NCI-H1417 (cell line): ENCODE measurements at regions not wholly inside any gene's neighbourhood (a gene's known extent, or its start where the extent isn't known, plus 50 kb on each side); places are given as distances from the start of the nearest gene placed in this dataset.

Experiments
- DNase-seq, 3 experiments: peaks; one replicate each; lab custom pipeline; 2025; lab: John Stamatoyannopoulos, UW

GRCh38 chr21:39105341-39105765 lies 77.9 kb downstream of the PSMG1 start:
- DNase-seq, result no peak

GRCh38 chr21:39104911-39105310 lies 78.3 kb downstream of the PSMG1 start:
- DNase-seq, result no peak

GRCh38 chr21:39103689-39104088 lies 79.6 kb downstream of the PSMG1 start:
- DNase-seq, result no peak

GRCh38 chr21:39099859-39100258 lies 83.4 kb downstream of the PSMG1 start:
- no peak for DNase-seq

- peak in 2 of 3 experiments; percentile 15 to 73 for DNase-seq
These were observed 84.5 kb downstream of the PSMG1 start for GRCh38 chr21:39098696-39099200.

GRCh38 chr21:39097981-39098380 lies 85.3 kb downstream of the PSMG1 start:
- peak in 1 of 3 experiments; percentile 48 for DNase-seq

DNA sequence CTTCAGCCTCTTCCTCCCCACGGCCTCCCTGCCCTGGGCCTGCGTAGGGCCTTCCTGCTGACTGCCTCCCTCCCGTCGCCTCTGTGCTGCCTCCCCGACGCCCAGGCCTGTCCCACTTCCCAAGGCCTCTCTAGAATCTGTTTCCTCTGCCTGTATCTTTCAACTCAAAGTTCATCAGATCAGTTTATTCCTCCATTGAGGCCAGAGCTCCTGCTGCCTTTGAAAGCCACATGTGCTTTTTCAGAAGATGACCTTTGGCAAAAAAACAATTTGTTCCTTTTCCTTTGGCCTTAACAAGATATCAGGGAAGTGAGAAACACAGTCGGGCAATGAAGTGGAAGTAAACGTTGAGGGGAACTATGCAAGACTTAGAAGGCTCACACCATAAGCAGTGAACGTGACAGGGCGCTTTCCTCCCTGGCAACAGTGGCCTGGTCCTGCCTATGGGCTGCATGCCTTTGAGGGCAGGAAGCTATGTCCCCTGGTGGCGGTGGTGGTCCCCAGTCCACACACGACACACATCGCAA lies 85.9 kb downstream of the PSMG1 start:
- DNase-seq, result no peak

GRCh38 chr21:39096754-39097153 lies 86.5 kb downstream of the PSMG1 start:
- DNase-seq, result no peak

- DNase-seq, result no peak
These were observed 87.6 kb downstream of the PSMG1 start for GRCh38 chr21:39095681-39096080.

DNA sequence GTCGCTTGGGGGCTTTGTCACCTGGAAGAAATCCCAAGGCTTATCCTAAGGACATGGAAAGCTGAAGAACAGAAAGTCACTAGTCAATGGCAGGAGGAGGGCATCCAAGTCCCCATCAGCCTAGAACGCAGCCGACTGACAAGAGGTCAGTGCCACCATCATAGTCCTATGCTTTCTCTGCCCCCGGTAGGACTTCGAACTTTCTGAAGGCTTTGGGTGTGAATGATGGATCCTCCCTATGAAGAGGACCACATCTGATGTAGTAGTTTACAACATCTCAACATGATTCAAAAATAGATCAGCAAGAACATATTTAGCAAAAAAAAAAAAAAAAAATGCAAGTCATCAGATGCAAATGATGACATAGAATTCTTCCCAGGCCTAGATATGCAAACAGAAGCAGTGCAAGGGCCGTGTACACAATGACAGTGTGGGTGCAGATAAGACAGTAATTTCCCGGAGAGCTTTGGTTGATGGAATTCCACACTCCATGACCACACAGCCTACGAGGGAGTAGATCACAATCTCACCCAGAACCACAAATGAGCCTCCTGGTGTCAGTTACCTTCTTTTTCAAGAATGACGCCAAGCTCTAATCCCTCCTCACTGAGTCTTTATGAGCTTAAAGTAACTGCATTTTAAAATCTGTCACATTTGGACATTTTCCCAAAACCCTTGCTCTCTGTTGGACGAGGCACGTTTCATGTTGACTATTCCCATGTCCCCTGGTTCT lies 88.2 kb downstream of the PSMG1 start:
- DNase-seq, result no peak

DNA sequence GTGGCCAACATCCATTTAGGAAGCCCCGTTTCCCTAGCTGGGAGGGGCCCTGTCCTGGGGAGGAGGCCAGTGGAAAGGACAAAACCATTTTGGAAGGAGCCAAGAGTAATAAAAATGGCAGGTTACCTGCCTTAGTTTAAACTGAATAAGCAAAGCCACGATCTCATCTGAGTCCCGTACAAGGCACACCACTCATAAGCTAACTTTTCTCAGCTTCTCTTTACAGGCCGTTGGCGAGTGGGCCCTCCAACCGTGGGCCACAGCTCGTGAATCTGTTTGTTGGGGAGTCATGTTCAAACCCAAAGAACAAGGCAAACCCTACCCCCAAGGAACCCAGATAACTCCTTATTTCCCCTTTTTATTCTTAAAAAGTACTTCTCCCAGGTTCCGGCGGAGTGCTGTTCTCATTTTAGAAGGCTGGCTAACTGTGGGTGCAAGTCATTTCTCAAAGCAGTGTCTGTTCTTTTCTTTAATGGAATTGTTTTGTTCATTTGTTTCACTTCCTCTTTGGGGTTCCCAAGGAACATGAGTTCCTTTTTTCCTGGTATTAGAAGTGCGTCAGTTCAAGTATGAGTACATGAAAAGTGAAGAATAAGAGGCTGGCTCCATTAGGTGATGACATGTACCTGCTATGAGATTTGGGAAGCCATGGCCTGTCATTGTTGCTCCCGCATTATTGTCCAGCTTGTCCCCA lies 89.0 kb downstream of the PSMG1 start:
- DNase-seq, result no peak

- DNase-seq, result no peak
These were observed 89.7 kb downstream of the PSMG1 start for GRCh38 chr21:39093526-39093925.

- DNase-seq, result no peak
These were observed 94.3 kb downstream of the PSMG1 start for GRCh38 chr21:39088831-39089380.

DNA sequence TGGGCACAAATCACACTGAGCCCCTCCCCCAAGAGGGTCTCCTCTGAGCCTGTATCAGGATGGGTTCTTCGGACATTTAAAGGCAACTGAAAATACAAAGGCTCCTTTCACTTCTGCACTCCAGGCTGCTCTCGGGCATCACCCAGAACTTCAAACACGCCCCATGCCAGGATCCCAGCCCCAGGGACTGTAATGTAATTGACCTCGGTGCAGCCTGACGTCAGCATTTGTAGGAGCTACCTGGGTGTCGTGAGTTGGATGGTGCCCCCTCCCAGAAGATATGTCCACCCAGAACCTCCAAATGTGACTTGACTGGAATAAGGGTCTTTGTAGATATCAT lies 95.2 kb downstream of the PSMG1 start:
- no peak for DNase-seq

DNA sequence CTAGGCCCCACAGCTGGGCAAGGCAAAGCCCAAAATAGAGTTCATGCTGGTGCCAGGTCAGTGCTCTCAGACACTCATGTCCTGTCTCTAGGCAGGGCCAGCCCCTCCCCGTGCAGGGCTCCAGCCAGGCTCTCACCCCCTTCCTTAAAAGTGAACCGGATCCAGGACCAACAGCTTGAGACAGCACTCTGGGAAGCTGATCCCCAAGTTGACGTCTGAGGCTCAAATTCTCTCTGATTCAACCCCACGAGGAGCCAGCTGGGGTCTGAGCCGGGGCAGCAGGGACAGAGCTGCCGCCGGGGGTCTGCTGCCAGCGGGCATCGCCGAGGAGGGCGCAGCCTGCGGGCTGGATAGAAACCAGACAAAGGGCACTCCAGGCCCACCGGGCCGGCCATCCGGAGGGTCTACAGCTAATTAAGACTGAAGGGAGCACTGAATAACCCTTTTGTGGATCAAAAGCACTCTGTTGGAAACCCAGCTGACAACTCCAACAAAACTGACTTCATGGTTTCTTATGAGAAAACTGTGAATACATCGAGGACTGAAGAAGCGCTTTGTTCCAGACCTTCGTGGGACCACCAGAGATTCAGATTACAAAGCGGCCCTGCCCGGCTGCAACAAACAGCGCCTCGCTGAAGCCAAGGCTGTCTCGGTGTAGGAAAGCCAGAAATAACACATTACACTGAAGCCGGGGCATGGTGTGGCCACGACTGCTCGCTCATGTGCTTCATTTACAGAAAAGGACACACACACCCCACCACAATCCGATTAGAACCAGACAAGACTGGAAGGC lies 95.8 kb downstream of the PSMG1 start:
- no peak for DNase-seq

- no peak for DNase-seq
These were observed 96.7 kb downstream of the PSMG1 start for GRCh38 chr21:39086547-39086946.

- no peak for DNase-seq
These were observed 97.3 kb downstream of the PSMG1 start for GRCh38 chr21:39085843-39086405.

GRCh38 chr21:39084979-39085729 lies 98.1 kb downstream of the PSMG1 start:
- DNase-seq, result no peak

DNA sequence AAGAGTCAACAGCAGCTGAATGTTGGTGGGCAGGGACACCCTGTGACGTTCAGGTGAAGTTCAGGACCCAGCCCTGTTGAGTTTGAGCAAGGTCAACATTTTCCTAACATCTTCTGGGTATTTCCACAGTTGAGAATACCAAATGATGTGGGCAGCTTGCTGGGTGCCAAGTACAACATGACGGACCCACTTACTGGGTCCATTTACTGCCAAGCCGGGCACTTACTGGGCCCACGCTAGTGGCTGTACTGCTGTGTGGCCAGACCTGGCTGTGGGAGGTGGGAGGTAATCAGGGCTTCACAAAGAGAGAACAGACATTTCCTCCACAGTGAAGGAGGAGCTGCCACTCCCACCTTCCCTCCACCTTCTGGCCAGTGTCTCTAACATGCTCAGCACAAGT lies 99.2 kb downstream of the PSMG1 start:
- no peak for DNase-seq

- no peak for DNase-seq
These were observed 99.8 kb downstream of the PSMG1 start for GRCh38 chr21:39083377-39084008.
